ENCODE measurements at regions not wholly inside any gene's neighbourhood (a gene's known extent, or its start where the extent isn't known, plus 50 kb on each side); places are given as distances from the start of the nearest gene placed in this dataset.

DNA sequence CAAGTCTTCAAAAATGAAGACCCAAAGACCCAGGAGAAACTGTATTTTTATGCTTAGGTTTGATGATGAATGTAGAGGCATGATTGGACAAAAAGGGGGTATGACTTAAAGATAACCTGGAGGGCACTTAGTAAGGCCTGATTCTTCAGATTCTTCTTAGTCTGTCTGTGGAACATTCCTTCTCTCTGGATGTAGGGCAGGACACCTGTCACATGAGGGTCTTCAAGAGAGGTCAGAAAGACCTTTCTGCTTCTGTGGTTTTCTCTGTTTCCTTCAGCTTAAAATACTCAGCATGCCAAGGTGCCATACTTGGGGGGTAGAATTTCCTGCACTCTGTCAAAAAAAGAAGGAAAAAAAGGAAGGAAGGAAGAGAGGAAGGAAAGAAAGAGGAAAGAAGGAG, 78.1 kb downstream of the BLID start:
- CTCF ChIA-PET, result interaction anchor here (1.0 to 1.2 kb wide), 2 partner anchors 382 to 553 kb away, joined by 3 to 4 read pairs; no protein-coding TSS in a partner anchor

DNA sequence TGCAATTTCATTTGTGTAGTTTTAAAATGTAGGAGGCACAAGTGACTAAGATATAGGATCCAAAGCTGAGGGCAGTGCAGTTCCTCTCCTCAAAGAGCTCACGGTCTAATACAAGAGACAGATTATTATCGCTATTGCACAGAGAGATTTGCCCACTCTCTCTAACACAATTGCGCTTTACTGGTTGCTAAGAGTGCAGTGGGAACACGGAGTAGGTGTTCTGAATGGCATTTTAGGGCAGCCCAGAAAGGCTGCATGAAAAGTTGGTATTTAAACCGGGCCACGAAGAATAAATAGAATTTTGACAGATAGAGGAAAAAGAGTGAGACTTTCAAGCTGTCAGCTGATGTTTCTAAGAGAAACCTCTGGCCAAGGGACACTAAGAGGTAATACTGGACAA, 79.5 kb downstream of the BLID start:
- Histone ChIP-seq H2AFZ (ENCODE audit: low read depth) (no peak overlapping the region), H3K4me1 (ENCODE audit: control insufficient read depth in 1 of 2, insufficient read depth in 2 of 2, low read depth in 1 of 2, low read length in 1 of 2) (peaks cover 12 to 28% of the 10 kb centered on the region in 2 experiments; a peak in 3 of 4 replicates), H3K9me2 (no peaks in the 10 kb centered on the region), H3K27me3 (ENCODE audit: insufficient read depth) (no peaks in the 10 kb centered on the region), H3K36me3 (replicated peaks in 1 of 2; ENCODE audit: control insufficient read depth in 1 of 2, insufficient read depth in 2 of 2, low read length in 1 of 2) (no peaks in the 10 kb centered on the region), H3K4me3 (ENCODE audit: low read depth in 2 of 2, low read length in 1 of 2) (no peak overlapping the region), H3K27ac (ENCODE audit: low read depth in 2 of 2, low read length in 1 of 2) (peak overlapping the region; percentile 34 to 44; a peak in 3 of 4 replicates), H3K4me2 (no peak overlapping the region), H3F3A (replicated peaks; ENCODE audit: insufficient read depth) (peaks cover 12% of the 10 kb centered on the region), H3K79me2 (ENCODE audit: insufficient read depth) (no peaks in the 10 kb centered on the region), H4K20me1 (ENCODE audit: insufficient read depth) (no peaks in the 10 kb centered on the region), H3K9me3 (no peaks in the 10 kb centered on the region), H3K9ac (no peak overlapping the region)
- WGBS (ENCODE audit: low lambda C conversion rate), result 90% methylated on average over 6 of the region's 6 CpGs
- no peak for DNase-seq
- ChIA-PET CTCF (interaction anchor here (0.8 to 1.6 kb wide), 4 partner anchors 11 to 53 kb away, joined by 3 to 4 read pairs (median 3); no protein-coding TSS in a partner anchor), POLR2A (no interaction called here)
- no peak for TF ChIP-seq GABPA (IDR thresholded peaks at IDR 0.05; ENCODE audit: low read depth)

More for the DNA sequence above, 78.1 kb downstream of the BLID start:
- Histone ChIP-seq H2AFZ (ENCODE audit: low read depth) (no peak overlapping the region), H3K9me2 (no peaks in the 10 kb centered on the region), H3K27ac (ENCODE audit: low read depth in 2 of 2, low read length in 1 of 2) (peak overlapping the region; percentile 56; a peak in 3 of 4 replicates), H3K27me3 (ENCODE audit: insufficient read depth) (no peaks in the 10 kb centered on the region), H3K9ac (no peak overlapping the region), H3K9me3 (no peaks in the 10 kb centered on the region), H3K4me1 (ENCODE audit: control insufficient read depth in 1 of 2, insufficient read depth in 2 of 2, low read depth in 1 of 2, low read length in 1 of 2) (peaks cover 12 to 28% of the 10 kb centered on the region in 2 experiments; a peak in 3 of 4 replicates), H4K20me1 (ENCODE audit: insufficient read depth) (no peaks in the 10 kb centered on the region), H3F3A (replicated peaks; ENCODE audit: insufficient read depth) (peaks cover 12% of the 10 kb centered on the region), H3K4me2 (no peak overlapping the region), H3K4me3 (ENCODE audit: low read depth in 2 of 2, low read length in 1 of 2) (no peak overlapping the region), H3K79me2 (ENCODE audit: insufficient read depth) (no peaks in the 10 kb centered on the region), H3K36me3 (replicated peaks in 1 of 2; ENCODE audit: control insufficient read depth in 1 of 2, insufficient read depth in 2 of 2, low read length in 1 of 2) (no peaks in the 10 kb centered on the region)
- POLR2A ChIA-PET, result no interaction called here
- no peak for TF ChIP-seq EP300 (IDR thresholded peaks at IDR 0.05; ENCODE audit: borderline replicate concordance in 1 of 2, low read depth in 1 of 2, low read length in 1 of 2)
- TF ChIP-seq SMC3 (IDR thresholded peaks at IDR 0.05; ENCODE audit: low read depth, low read length), result no peak
- TF ChIP-seq TCF12 (IDR thresholded peaks at IDR 0.05), result no peak
- TF ChIP-seq RFX5 (IDR thresholded peaks at IDR 0.05; ENCODE audit: low read length), result no peak
- no peak for TF ChIP-seq YY1 (IDR thresholded peaks at IDR 0.05; ENCODE audit: low read depth)
- TF ChIP-seq FOXM1 (IDR thresholded peaks at IDR 0.05; ENCODE audit: low read depth), result no peak
- TF ChIP-seq ELF1 (IDR thresholded peaks at IDR 0.05), result no peak
- no peak for DNase-seq

DNA sequence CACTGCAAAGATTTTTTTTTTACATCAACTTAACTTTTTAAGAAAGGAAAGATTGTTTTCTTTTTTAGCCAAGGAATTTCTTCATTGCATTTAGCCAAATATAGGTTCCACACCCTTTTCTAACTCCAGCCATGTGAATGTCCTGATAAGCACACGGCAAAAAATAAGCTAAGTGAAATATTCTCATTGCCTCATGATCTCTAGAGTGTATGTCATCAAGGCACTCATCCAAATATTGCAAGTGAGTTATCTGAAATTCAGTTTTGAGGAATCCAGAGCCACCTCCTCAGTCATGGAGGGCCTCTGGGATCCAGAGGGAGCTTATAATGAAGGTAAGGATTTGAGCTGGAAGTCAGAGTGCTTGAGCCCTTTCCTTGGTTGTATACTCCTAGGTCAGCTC, 80.0 kb downstream of the BLID start:
- H3K9me3 ChIP-seq, result no peaks in the 10 kb centered on the region
- H3K27ac ChIP-seq (ENCODE audit: low read depth in 2 of 2, low read length in 1 of 2), result peak overlapping the region; percentile 34 to 44; a peak in 3 of 4 replicates
- H3K36me3 ChIP-seq (replicated peaks in 1 of 2; ENCODE audit: control insufficient read depth in 1 of 2, insufficient read depth in 2 of 2, low read length in 1 of 2), result peaks cover 0 to 3% of the 10 kb centered on the region in 2 experiments
- no peak for DNase-seq
- H3F3A ChIP-seq (replicated peaks; ENCODE audit: insufficient read depth), result peaks cover 12% of the 10 kb centered on the region
- ChIA-PET POLR2A (no interaction called here), CTCF (interaction anchor here (0.6 to 1.6 kb wide), 6 partner anchors 10 to 179 kb away, joined by 3 to 4 read pairs (median 3); no protein-coding TSS in a partner anchor)
- H3K4me1 ChIP-seq (ENCODE audit: control insufficient read depth in 1 of 2, insufficient read depth in 2 of 2, low read depth in 1 of 2, low read length in 1 of 2), result peaks cover 12 to 28% of the 10 kb centered on the region in 2 experiments; a peak in 3 of 4 replicates
- H2AFZ ChIP-seq (ENCODE audit: low read depth), result no peak overlapping the region
- H3K4me3 ChIP-seq (ENCODE audit: low read depth in 2 of 2, low read length in 1 of 2), result no peak overlapping the region
- no peak for TF ChIP-seq CHD2 (IDR thresholded peaks at IDR 0.05; ENCODE audit: low read length, partially characterized antibody)
- peak; percentile 34; the same call in 1 of the 2 replicates for TF ChIP-seq NFIC (IDR thresholded peaks at IDR 0.05; ENCODE audit: borderline replicate concordance)
- H3K27me3 ChIP-seq (ENCODE audit: insufficient read depth), result no peaks in the 10 kb centered on the region
- no peaks in the 10 kb centered on the region for H3K9me2 ChIP-seq
- no peak overlapping the region for H3K4me2 ChIP-seq
- no peaks in the 10 kb centered on the region for H3K79me2 ChIP-seq (ENCODE audit: insufficient read depth)
- WGBS (ENCODE audit: low lambda C conversion rate), result 15% methylated on average over 1 of the region's 1 CpG
- no peaks in the 10 kb centered on the region for H4K20me1 ChIP-seq (ENCODE audit: insufficient read depth)
- no peak overlapping the region for H3K9ac ChIP-seq
